ENCODE measurements at regions not wholly inside any gene's neighbourhood (a gene's known extent, or its start where the extent isn't known, plus 50 kb on each side); places are given as distances from the start of the nearest gene placed in this dataset.

DNA sequence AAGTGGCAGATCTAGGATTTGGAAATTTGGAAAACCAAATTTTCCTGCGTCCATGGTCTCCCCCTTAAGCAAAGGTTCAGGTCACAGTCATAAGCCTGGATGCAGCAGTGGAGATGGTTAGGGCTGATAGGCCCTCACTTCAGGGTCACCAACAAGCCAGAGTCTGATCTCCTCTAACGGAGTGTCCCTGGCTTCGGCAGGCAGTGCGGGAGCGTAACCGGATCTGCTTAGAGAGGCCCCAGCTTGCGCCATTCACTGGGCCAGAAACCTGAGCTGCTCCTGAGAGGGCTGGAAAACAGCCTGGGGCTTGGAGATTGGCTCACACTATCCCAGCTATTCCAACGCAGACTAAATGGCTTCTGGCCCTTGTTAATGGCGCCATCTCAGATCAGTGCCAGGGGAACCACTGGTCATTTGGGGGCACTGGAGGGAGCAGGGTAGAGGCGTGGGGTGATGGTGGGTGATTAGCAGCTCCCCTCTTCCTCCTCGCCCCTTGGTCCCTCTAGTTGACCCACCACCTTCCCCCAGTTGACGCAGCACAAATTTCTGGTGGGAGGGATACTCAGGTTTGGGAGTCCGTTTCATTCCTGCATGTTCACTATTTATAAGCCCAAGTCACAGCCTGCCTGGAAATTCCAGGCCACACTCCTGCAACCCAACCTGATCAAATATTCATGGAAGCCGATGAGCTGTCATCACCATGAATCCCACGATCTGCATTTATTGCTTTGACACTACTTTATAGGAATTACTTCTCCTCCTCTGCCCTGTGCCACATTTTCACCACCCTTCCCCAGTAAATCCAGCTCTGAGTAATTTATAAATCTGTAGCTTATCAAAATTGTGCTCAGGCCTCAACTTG is 134.6 kb upstream of the CPEB4 start (continued):
- TF ChIP-seq PRMT3 (CRISPR knock-in tag; IDR thresholded peaks at IDR 0.05; ENCODE audit: borderline replicate concordance, low read depth) = no peak
- TF ChIP-seq MED8 (CRISPR knock-in tag; IDR thresholded peaks at IDR 0.05; ENCODE audit: insufficient replicate concordance) = no peak
- no peak for TF ChIP-seq CHD2 (IDR thresholded peaks at IDR 0.05; ENCODE audit: low read depth, low read length)
- no peak for TF ChIP-seq ZNF776 (CRISPR knock-in tag; IDR thresholded peaks at IDR 0.05)
- TF ChIP-seq NR2F2 (IDR thresholded peaks at IDR 0.05; ENCODE audit: borderline replicate concordance, low read depth) = no peak
- no peak for TF ChIP-seq RNF2 (conservative IDR thresholded peaks at IDR 0.05; ENCODE audit: low read depth)
- TF ChIP-seq ETV6 (CRISPR knock-in tag; conservative IDR thresholded peaks at IDR 0.05) = no peak
- TF ChIP-seq, protein P1, sequence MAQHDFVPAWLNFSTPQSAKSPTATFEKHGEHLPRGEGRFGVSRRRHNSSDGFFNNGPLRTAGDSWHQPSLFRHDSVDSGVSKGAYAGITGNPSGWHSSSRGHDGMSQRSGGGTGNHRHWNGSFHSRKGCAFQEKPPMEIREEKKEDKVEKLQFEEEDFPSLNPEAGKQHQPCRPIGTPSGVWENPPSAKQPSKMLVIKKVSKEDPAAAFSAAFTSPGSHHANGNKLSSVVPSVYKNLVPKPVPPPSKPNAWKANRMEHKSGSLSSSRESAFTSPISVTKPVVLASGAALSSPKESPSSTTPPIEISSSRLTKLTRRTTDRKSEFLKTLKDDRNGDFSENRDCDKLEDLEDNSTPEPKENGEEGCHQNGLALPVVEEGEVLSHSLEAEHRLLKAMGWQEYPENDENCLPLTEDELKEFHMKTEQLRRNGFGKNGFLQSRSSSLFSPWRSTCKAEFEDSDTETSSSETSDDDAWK (CRISPR knock-in tag; IDR thresholded peaks at IDR 0.05) = no peak
- no peak for TF ChIP-seq TBP (CRISPR knock-in tag; IDR thresholded peaks at IDR 0.05)
- no peak for TF ChIP-seq SATB2 (CRISPR knock-in tag; IDR thresholded peaks at IDR 0.05)
- no peak for TF ChIP-seq DDIT3 (CRISPR knock-in tag; IDR thresholded peaks at IDR 0.05)
- TF ChIP-seq MIER3 (CRISPR knock-in tag; IDR thresholded peaks at IDR 0.05; ENCODE audit: borderline replicate concordance) = no peak
- TF ChIP-seq ZNF749 (CRISPR knock-in tag; IDR thresholded peaks at IDR 0.05; ENCODE audit: borderline replicate concordance) = no peak
- TF ChIP-seq SPEN (CRISPR knock-in tag; IDR thresholded peaks at IDR 0.05; ENCODE audit: low read depth) = peak; percentile 33; the same call in 1 of the 2 replicates
- no peak for TF ChIP-seq ZHX1 (CRISPR knock-in tag; IDR thresholded peaks at IDR 0.05; ENCODE audit: low read depth)
- TF ChIP-seq ZNF484 (CRISPR knock-in tag; IDR thresholded peaks at IDR 0.05; ENCODE audit: borderline replicate concordance, low read depth) = no peak
- TF ChIP-seq POLR2AphosphoS5 (IDR thresholded peaks at IDR 0.05; ENCODE audit: low read depth, low read length) = no peak
- TF ChIP-seq, protein P2, sequence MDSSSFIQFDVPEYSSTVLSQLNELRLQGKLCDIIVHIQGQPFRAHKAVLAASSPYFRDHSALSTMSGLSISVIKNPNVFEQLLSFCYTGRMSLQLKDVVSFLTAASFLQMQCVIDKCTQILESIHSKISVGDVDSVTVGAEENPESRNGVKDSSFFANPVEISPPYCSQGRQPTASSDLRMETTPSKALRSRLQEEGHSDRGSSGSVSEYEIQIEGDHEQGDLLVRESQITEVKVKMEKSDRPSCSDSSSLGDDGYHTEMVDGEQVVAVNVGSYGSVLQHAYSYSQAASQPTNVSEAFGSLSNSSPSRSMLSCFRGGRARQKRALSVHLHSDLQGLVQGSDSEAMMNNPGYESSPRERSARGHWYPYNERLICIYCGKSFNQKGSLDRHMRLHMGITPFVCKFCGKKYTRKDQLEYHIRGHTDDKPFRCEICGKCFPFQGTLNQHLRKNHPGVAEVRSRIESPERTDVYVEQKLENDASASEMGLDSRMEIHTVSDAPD (CRISPR knock-in tag; IDR thresholded peaks at IDR 0.05) = no peak
- TF ChIP-seq ZNF225 (CRISPR knock-in tag; IDR thresholded peaks at IDR 0.05) = peak; percentile 31; the same call in 1 of the 2 replicates
- no peak for TF ChIP-seq ZNF839 (CRISPR knock-in tag; IDR thresholded peaks at IDR 0.05; ENCODE audit: borderline replicate concordance)
- TF ChIP-seq TCF12 (IDR thresholded peaks at IDR 0.05) = no peak
- no peak for TF ChIP-seq TCF12 (CRISPR knock-in tag; IDR thresholded peaks at IDR 0.05)
- TF ChIP-seq MTF1 (CRISPR knock-in tag; IDR thresholded peaks at IDR 0.05) = no peak
- no peak for TF ChIP-seq ZNF674 (CRISPR knock-in tag; IDR thresholded peaks at IDR 0.05; ENCODE audit: low read depth)

All from HepG2 (cell line).